ENCODE measurements at regions not wholly inside any gene's neighbourhood (a gene's known extent, or its start where the extent isn't known, plus 50 kb on each side); places are given as distances from the start of the nearest gene placed in this dataset.

- no peaks in the 10 kb centered on the region for H3K9me3 ChIP-seq (ENCODE audit: insufficient read depth in 2 of 2, low read depth in 1 of 2, low read length in 1 of 2)
- no peak overlapping the region for H3K27ac ChIP-seq (ENCODE audit: low read depth, low read length)
- H3K9ac ChIP-seq (replicated peaks in 1 of 4; ENCODE audit: extremely low read depth in 1 of 4, low read depth in 3 of 4, low read length in 3 of 4) = no peak overlapping the region
- no peak overlapping the region for H2AFZ ChIP-seq (ENCODE audit: low read length)
- no peak for DNase-seq (ENCODE audit: low read depth in 1 of 2, low spot score in 2 of 2)
- H3K18ac ChIP-seq (ENCODE audit: extremely low read depth, low read length) = no peak overlapping the region
- no peak overlapping the region for H2BK15ac ChIP-seq (ENCODE audit: low read length)
- H2BK120ac ChIP-seq (replicated peaks; ENCODE audit: low read depth, low read length) = no peak overlapping the region
- no peak overlapping the region for H3K4me3 ChIP-seq (ENCODE audit: extremely low read depth in 1 of 4, insufficient read depth in 2 of 4, low read depth in 3 of 4, low read length in 4 of 4)
- H2BK12ac ChIP-seq (ENCODE audit: low read depth, low read length) = no peak overlapping the region
- H3K23ac ChIP-seq (ENCODE audit: insufficient read length) = no peak overlapping the region
- CTCF ChIA-PET (ENCODE audit: partially characterized antibody) = no interaction called here
- no peaks in the 10 kb centered on the region for H3K23me2 ChIP-seq (ENCODE audit: low read depth, low read length)
- no peaks in the 10 kb centered on the region for H3K79me2 ChIP-seq (ENCODE audit: control insufficient read depth in 1 of 2, insufficient read depth in 2 of 2, low read length in 2 of 2)
- H4K8ac ChIP-seq (ENCODE audit: extremely low read depth, insufficient read depth, low read length) = no peak overlapping the region
- no peaks in the 10 kb centered on the region for H4K20me1 ChIP-seq (replicated peaks in 1 of 2; ENCODE audit: control insufficient read depth in 1 of 2, insufficient read depth in 2 of 2, low read length in 2 of 2)
- H3K4me2 ChIP-seq (ENCODE audit: insufficient read depth in 1 of 2, low read depth in 2 of 2, low read length in 2 of 2) = no peak overlapping the region
- no peak overlapping the region for H3K56ac ChIP-seq (replicated peaks; ENCODE audit: insufficient read length, low read depth, low read length)
- no peak overlapping the region for H4K91ac ChIP-seq (replicated peaks; ENCODE audit: insufficient read length, low read length)
- no peak for FAIRE-seq
- H3K4me1 ChIP-seq (replicated peaks in 1 of 4; ENCODE audit: control insufficient read depth in 3 of 4, insufficient read depth in 4 of 4, low read length in 3 of 4) = no peaks in the 10 kb centered on the region
- no peak overlapping the region for H2AK5ac ChIP-seq (ENCODE audit: low read depth, low read length)
- H2BK20ac ChIP-seq (ENCODE audit: low read length) = no peak overlapping the region
- H4K5ac ChIP-seq (ENCODE audit: insufficient read length, low read depth, low read length) = no peak overlapping the region
- POLR2A ChIA-PET (ENCODE audit: partially characterized antibody) = no interaction called here
- no peak overlapping the region for H3K14ac ChIP-seq (ENCODE audit: insufficient read length)
- no peaks in the 10 kb centered on the region for H3K27me3 ChIP-seq (replicated peaks in 1 of 4; ENCODE audit: control insufficient read depth in 3 of 4, extremely low read depth in 1 of 4, insufficient read depth in 3 of 4, low read length in 3 of 4)
- H2BK5ac ChIP-seq (ENCODE audit: low read depth, low read length) = no peak overlapping the region
- no peak overlapping the region for H3K4ac ChIP-seq (replicated peaks; ENCODE audit: insufficient read length, low read depth, low read length)
- H3K36me3 ChIP-seq (ENCODE audit: control insufficient read depth in 2 of 4, insufficient read depth in 4 of 4, low read length in 3 of 4) = no peaks in the 10 kb centered on the region
- H3K79me1 ChIP-seq (ENCODE audit: low read depth, low read length) = no peaks in the 10 kb centered on the region
- no peak for TF ChIP-seq SRF (IDR thresholded peaks at IDR 0.05; ENCODE audit: low read depth, low read length)
- TF ChIP-seq POLR2AphosphoS5 (IDR thresholded peaks at IDR 0.05; ENCODE audit: low read depth, low read length) = no peak
- TF ChIP-seq SAP30 (IDR thresholded peaks at IDR 0.05; ENCODE audit: insufficient read depth, insufficient replicate concordance, low read length) = no peak
- TF ChIP-seq JUN (IDR thresholded peaks at IDR 0.05; ENCODE audit: low read depth, low read length) = no peak
- no peak for TF ChIP-seq SIRT6 (IDR thresholded peaks at IDR 0.05; ENCODE audit: low read length)
- TF ChIP-seq RXRA (IDR thresholded peaks at IDR 0.05; ENCODE audit: insufficient read depth, low read depth, low read length) = no peak
- TF ChIP-seq TBP (IDR thresholded peaks at IDR 0.05; ENCODE audit: low read depth, low read length) = no peak
These were observed 594.1 kb downstream of the INHBA start for GRCh38 chr7:41108821-41109220.
